ENCODE measurements at regions not wholly inside any gene's neighbourhood (a gene's known extent, or its start where the extent isn't known, plus 50 kb on each side); places are given as distances from the start of the nearest gene placed in this dataset.

DNA sequence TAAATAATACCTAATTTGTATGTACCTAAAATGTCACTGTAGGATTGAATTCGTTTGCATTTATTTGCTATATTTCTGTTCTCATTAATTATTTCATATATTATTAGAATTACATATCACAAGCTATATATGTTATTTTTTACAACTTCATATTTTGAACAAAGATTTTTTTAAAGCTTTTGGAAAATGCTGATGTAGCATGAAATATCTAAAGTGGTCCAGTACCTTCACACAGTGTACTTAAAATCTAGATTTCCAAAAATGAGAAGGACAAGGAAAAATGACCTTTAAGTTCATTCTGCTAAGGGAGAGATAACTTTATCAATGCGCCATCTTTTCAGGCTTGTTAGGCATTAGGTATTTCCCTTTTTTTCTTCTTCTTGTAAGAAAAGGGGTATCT is 71.8 kb downstream of the LARP7 start:
- TF ChIP-seq, protein P1, sequence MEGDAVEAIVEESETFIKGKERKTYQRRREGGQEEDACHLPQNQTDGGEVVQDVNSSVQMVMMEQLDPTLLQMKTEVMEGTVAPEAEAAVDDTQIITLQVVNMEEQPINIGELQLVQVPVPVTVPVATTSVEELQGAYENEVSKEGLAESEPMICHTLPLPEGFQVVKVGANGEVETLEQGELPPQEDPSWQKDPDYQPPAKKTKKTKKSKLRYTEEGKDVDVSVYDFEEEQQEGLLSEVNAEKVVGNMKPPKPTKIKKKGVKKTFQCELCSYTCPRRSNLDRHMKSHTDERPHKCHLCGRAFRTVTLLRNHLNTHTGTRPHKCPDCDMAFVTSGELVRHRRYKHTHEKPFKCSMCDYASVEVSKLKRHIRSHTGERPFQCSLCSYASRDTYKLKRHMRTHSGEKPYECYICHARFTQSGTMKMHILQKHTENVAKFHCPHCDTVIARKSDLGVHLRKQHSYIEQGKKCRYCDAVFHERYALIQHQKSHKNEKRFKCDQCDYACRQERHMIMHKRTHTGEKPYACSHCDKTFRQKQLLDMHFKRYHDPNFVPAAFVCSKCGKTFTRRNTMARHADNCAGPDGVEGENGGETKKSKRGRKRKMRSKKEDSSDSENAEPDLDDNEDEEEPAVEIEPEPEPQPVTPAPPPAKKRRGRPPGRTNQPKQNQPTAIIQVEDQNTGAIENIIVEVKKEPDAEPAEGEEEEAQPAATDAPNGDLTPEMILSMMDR (conservative IDR thresholded peaks at IDR 0.05; ENCODE audit: low read depth, low read length): no peak
- TF ChIP-seq CEBPB (IDR thresholded peaks at IDR 0.05; ENCODE audit: low read depth, low read length) (no peak), POLR2A (IDR thresholded peaks at IDR 0.05; ENCODE audit: low read depth, low read length) (no peak), SMC3 (IDR thresholded peaks at IDR 0.05; ENCODE audit: low read depth, low read length) (no peak), RAD21 (IDR thresholded peaks at IDR 0.05; ENCODE audit: low read length) (no peak), RCOR1 (IDR thresholded peaks at IDR 0.05; ENCODE audit: insufficient replicate concordance, low read length) (no peak), CHD1 (IDR thresholded peaks at IDR 0.05; ENCODE audit: low read depth, low read length) (no peak), BHLHE40 (IDR thresholded peaks at IDR 0.05; ENCODE audit: low read depth, low read length) (no peak)
- TF ChIP-seq, protein P2, sequence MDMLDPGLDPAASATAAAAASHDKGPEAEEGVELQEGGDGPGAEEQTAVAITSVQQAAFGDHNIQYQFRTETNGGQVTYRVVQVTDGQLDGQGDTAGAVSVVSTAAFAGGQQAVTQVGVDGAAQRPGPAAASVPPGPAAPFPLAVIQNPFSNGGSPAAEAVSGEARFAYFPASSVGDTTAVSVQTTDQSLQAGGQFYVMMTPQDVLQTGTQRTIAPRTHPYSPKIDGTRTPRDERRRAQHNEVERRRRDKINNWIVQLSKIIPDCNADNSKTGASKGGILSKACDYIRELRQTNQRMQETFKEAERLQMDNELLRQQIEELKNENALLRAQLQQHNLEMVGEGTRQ (IDR thresholded peaks at IDR 0.05; ENCODE audit: low read depth, low read length): no peak

Data from IMR-90 (cell line).